Astrocyte of the hippocampus (primary cell): ENCODE measurements at regions not wholly inside any gene's neighbourhood (a gene's known extent, or its start where the extent isn't known, plus 50 kb on each side); places are given as distances from the start of the nearest gene placed in this dataset.
A peak's percentile ranks its signal among the peaks of the same experiment; 100 is the strongest.

ENCODE experiments used
- DNase-seq: peaks from one replicate; pipeline ENCODE4 v3.0.0; 2011; ENCODE audit warnings: low read depth, low spot score

- DNase-seq: no peak
Observed at GRCh38 chr1:36687312-36687711, 204.6 kb upstream of the CSF3R start.

GRCh38 chr1:36675931-36676562, 193.3 kb upstream of the CSF3R start:
- DNase-seq: no peak

GRCh38 chr1:36675106-36675505, 192.4 kb upstream of the CSF3R start:
- DNase-seq: no peak

GRCh38 chr1:36673202-36673601, 190.5 kb upstream of the CSF3R start:
- DNase-seq: no peak

- DNase-seq: no peak
Observed at GRCh38 chr1:36669262-36669661, 186.5 kb upstream of the CSF3R start.

GRCh38 chr1:36667836-36668235, 185.1 kb upstream of the CSF3R start:
- no peak for DNase-seq

- no peak for DNase-seq
Observed at GRCh38 chr1:36667256-36667655, 184.5 kb upstream of the CSF3R start.

GRCh38 chr1:36665478-36666080, 182.9 kb upstream of the CSF3R start:
- no peak for DNase-seq

- DNase-seq: no peak
Observed at GRCh38 chr1:36664571-36665287, 182.0 kb upstream of the CSF3R start.

- DNase-seq: no peak
Observed at GRCh38 chr1:36663772-36664430, 181.2 kb upstream of the CSF3R start.

- no peak for DNase-seq
Observed at GRCh38 chr1:36658838-36659237, 176.1 kb upstream of the CSF3R start.

GRCh38 chr1:36657826-36658225, 175.1 kb upstream of the CSF3R start:
- DNase-seq: no peak

GRCh38 chr1:36656838-36657237, 174.1 kb upstream of the CSF3R start:
- no peak for DNase-seq

GRCh38 chr1:36656271-36656670, 173.6 kb upstream of the CSF3R start:
- no peak for DNase-seq

GRCh38 chr1:36654586-36654985, 171.9 kb upstream of the CSF3R start:
- no peak for DNase-seq

- DNase-seq: peak; percentile 13
Observed at GRCh38 chr1:36653850-36654249, 171.1 kb upstream of the CSF3R start.

- no peak for DNase-seq
Observed at GRCh38 chr1:36652586-36652985, 169.9 kb upstream of the CSF3R start.

- no peak for DNase-seq
Observed at GRCh38 chr1:36652011-36652410, 169.3 kb upstream of the CSF3R start.

- no peak for DNase-seq
Observed at GRCh38 chr1:36651176-36651910, 168.6 kb upstream of the CSF3R start.

- DNase-seq: peak; percentile 58
Observed at GRCh38 chr1:36650200-36651065, 167.7 kb upstream of the CSF3R start.

GRCh38 chr1:36645867-36646266, 163.2 kb upstream of the CSF3R start:
- no peak for DNase-seq
